HUDEP-2 (cell line): ENCODE measurements at regions not wholly inside any gene's neighbourhood (a gene's known extent, or its start where the extent isn't known, plus 50 kb on each side); places are given as distances from the start of the nearest gene placed in this dataset.
"Not testable (repeated sequence)": the region's sequence is repeated elsewhere in the genome, so short reads cannot be mapped to it uniquely, and the experiment has no call there.

Experiments used
- DNase-seq, 76 experiments: peaks; one replicate each; lab custom pipeline; 2025; ENCODE audit not compliant: unreplicated experiment in 76 of 76; lab: John Stamatoyannopoulos, UW

DNA sequence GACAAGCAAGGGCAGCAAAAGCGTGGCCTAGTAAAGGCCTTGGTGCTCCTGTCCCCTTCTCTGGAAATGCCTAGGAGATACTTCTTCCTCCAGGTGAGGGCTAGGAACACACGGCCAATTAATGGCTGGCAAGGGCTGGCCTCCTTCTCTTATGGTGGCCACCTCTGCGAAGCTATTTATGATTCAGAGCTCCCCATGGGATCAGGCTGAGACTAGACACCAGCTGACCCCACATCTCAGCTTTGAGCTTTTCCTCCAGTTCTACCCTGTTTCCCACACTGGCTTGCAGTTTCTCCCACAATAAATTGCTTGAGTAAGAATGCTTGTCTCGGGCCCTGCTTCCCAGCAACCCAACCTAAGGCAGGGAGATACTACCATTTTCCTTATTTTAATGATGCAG is 53.7 kb downstream of the CAMK2N1 start:
- no peak for DNase-seq

DNA sequence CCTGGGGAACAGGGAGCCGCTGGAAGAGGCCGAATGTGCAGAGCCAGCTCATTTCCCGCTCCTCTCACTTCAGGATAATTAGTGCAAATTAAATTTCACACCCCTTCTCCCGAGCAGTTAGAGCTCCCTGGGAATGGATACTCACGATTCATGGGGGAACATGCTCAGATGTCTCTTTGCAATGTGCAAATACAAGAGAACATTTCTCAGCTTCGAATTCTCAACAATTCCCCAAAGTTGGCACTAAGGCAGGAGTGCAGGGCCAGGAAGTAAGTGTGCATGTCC is 54.9 kb downstream of the CAMK2N1 start:
- DNase-seq, result no peak

DNA sequence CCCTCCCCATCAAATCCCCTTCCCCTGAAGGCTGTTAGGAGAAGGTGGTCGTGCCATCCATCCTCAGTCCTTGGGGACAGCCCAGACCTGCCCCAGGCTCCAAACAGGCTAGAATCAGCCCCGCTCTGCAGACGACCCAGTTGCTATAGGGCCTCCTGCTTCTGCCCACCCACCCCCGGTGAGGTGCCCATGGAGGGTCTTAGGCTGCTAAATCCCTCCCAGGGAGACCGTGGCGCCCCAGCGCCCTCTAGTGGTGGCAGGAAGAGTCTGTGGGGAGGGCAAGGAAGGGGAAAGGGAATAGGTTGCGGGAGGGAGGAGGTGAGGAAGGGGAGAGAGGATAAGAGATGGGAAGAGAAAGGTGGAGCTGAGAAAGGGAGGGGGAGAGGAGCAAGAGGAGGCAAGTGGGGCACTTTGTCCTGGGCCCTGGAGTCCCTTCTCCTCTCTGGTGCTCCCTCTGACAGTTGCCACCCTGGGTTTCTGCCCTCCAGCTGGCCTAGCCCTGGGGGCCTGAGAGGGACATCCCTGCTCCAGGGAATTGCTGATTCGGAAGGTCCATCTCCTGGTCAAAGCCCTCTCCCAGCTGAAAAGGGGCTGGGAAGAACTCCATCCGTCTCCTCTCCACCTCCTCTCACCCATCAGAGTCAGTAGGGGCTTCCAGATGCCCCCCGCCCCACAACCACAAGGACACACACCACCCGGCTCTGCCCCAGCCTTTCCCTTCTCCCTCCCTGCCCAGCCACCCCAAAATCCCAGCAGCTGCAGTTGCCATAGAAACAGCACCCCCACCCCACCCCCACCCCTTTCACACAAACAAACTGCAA is 55.4 kb downstream of the CAMK2N1 start:
- peak in 18 of 76 experiments; percentile 1 to 25 (median 6) for DNase-seq

DNA sequence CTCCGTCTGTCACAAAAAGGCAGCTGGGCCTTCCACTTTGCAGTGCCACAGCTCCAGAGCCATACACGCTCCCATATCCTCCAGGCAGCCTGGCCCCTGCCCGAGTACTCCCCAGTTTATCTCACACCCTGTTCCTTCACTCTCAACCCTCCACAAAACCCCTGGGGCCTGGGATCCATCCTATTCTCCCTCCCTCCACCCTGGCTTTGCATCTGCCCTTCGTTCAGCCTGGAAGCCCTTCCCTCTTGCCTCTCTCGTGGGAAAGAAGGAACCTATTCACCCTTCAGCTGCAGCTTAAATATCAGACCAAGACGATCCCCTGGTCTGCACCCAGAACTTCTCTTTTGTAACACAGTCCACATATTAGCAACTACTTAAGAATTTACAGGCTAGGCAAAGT is 56.7 kb downstream of the CAMK2N1 start:
- DNase-seq, result no peak

DNA sequence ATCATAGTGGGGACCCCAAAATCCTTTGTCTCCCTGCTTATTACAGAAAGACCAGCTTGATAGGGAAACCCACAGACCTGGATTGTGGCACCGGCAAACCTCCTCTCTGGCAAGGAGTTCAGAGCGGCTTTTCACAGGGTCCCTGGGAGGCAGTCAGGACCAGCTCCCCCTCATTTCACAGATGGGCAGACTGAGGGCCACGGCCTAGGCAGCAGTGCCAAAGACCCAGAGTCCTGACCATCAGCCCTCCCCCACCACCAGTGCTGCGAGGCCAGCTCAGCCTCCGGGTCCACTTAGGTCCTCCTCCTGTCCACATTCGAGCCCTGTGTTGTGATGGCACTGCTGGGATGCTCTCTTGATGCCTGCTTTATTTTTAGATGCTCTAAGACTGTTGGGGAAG is 57.2 kb downstream of the CAMK2N1 start:
- no peak for DNase-seq

DNA sequence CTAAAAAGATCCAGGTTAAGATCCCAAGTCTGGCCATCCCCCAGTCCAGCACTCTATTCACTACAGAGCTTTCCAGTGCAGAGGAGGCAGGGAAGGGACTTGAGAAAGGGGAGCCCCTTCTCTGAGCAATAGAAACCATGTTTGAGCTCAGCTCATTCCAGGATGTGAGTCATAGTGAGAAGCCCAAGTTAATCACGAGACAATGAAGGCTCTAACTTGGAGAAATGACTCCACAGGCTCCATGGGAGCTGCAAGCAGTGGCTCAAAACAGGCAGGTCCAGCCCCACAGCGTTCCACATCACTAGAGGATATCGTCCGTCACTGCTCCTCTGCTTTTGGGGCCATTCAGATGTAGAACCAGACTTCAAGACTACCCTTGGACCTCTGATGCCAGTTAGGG is 59.1 kb downstream of the CAMK2N1 start:
- no peak for DNase-seq

DNA sequence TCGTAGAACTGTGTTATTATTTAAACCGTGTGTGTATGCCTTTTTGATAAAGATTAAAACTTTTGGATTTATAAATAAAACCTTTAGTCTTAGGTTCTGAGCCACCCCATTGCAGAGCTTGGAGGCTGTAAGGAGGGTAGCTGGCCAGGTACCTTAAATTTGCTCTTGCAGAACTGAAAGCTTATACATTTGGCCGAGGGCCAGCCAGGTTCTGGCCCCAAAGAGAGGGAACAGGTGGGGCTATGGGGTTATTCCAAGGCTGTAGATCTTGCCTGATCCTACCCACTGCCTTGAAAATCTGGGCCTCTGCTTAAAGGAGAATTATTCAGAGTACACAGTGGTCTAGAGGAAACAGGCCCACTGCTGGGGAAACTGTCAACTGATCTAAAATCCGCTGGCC is 59.6 kb downstream of the CAMK2N1 start:
- no peak for DNase-seq

DNA sequence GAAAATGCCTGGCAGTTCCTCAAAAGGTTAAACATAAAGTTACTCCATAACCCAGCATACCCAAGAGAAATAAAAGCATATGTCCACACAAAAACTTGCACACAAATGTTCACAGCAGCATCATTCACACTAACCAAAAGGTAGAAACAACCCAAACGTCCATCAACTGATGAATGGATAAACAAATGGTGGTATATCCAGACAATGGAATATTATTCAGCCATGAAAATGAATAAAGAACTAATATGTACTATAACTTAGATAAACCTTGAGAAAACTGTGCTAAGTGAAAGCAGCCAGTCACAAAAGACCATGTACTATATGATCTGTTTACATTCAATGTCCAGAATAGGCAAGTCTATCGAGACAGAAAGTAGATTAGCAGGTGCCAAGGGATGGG is 60.4 kb downstream of the CAMK2N1 start:
- DNase-seq, result no peak

DNA sequence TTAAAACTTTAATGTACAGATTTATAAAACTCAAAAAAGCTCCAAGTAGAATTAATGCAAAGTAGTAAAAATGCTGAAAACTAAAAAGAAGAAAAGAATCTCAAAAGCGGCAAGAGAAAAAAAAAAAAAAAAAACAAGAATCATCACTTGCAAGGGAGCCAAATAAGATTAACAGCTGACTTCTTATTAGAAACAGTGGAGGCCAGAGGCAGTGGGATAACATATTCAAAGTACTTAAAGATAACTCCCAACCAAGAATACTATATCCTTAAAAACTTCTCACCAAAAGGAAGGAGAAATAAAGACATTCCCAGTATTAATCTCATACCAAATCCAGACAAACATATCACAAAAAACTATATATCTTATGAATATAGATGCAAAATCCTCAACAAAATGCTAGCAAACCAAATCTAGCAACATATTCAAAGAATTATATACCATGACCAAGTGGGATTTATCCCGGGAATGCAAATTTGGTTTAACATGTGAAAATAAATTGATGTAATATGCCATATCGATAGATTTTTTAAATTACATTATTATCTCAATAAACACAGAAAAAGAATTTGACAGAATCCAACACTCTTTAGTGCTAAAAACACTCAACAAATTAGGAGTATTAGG is 62.7 kb downstream of the CAMK2N1 start:
- no peak for DNase-seq

DNA sequence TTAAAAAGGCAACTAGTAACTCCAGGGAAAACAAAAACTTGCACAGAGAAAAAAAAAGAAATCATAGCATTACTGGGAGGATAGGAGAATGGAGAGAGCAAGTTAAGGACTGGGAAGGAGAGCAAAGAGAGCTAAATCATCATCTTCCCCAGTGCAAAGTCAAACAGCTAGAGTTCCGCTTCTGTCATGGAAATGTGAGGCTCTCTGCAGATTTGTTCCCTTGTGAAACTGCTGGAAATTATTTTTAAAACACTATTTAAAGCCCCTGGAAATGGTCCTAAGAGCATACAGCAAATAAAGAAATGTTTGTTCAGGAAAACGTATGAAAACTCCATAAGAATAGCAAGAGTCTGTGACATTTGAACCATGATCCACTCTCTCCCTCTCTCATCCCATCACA is 64.6 kb downstream of the CAMK2N1 start:
- DNase-seq, result no peak

DNA sequence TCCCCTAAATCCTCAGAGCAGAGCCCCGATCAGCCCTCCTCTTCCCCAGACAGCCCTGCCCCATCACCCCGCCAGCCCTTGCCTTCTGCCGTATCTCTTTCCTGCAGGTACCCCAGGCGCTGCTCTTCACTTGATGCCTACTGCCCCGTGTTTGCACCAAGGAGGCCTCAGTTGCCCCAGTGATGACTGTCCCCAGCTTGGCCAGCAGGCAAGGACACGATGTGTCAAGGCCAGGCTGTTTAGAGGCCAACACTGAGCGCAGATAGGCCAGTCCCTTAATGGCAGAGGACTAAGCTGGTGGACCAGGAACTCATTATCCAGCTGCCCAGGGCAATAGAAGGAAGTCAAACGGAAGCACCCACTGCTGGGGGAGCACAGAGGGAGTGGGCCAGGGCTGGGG is 68.4 kb downstream of the CAMK2N1 start:
- DNase-seq, result no peak

DNA sequence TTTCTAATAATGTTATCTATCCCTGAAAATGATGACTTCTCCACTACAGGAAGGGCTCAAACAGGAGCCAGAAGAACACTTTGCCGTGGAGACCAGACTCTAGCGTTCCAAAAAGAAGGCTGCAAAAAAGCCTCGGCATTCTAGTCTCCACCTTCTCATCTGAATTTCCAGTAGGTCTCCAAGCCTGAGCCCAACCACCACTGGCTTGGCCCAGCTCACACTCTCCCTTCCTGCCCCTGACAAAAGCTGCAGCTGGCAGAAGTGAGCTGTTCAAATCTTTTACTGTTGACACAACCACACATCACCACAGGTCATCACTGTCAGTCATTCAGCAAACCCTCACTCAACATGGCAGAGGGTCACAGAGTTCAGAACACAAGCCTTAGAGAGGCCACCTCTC is 69.3 kb downstream of the CAMK2N1 start:
- no peak for DNase-seq

DNA sequence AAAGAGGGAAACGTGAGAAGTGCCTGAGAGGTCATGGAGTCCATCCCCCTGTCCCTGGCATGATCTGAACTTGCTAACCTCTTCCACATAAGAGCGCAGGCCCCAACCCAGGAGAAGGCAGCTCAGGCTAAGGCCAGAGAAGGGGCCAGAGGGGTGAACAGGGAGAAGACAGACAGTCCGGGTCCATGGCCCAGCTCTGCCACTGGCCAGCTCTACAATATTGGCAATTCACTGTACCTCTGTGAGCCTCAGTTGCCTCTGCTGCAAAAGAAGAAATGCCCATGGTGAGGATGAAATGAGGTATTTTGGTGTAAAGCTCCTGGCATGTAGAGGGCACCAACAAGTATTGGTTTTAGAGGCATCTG is 72.3 kb downstream of the CAMK2N1 start:
- no peak for DNase-seq

DNA sequence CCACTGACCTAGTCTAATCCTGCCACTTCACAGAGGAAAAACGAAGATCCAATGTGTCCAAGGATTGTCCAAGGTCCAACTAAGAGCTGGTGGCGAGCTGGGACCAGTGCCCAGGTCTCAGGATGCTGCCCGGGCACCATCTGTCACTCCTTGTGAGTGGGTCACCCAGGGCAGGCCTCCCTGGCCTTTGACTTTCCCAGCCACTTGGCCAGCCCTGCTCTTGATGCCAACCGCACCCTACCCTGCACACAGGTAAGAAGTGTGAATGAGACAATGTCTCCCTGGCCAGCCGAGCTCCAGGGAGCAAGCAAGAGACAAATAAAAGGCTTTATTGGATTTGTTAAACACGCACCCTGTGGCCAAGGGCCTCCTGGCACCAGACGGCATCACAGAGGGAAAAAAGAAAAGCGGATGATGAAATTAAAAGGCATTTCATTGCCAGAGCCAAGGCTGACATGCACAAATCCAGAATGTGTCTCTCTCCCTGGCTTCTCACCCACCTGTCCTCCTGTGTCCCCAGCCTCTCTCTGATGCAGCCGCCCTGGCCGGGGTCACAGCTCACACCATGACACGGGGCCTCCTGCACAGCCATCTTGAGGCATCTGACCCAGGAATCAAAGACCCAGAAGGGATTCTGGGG is 72.8 kb downstream of the CAMK2N1 start:
- no peak for DNase-seq

DNA sequence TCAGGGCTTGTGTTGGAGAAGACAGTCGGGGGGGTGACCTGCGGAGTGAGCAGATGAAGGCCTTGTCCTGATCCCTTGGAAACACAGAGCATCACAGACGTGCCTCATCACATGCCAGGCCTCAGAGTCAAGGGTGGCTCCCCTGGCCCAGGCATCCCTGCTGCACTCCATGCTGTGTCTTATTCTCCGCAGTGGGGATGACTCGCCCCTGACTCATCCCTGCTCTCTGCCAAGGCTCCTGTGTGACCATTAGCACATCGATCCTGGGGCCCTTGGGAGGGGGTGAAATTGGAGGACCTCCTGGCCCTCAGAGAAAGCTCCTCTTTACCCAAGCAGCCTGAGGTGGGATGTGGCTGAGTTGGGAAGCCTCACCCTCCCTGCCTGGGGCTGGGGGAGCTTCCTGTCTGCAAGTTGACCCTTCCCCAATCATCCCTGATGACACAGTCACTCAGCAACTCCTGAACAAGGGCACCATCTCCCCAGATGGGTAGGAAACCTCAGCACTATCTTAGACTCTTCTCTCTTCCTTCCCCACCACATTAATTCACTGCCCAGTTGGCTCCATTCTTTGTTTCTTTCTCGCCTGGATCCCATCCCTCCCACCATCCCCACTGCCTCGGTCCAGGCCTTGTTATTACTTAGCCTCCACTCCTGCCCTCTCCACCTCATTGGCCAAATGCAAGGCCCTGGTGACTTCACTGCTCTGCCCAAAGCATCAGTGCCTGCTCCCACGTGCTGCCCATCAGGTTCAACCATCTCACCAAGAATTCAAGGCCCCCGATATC is 74.6 kb downstream of the CAMK2N1 start:
- no peak for DNase-seq

DNA sequence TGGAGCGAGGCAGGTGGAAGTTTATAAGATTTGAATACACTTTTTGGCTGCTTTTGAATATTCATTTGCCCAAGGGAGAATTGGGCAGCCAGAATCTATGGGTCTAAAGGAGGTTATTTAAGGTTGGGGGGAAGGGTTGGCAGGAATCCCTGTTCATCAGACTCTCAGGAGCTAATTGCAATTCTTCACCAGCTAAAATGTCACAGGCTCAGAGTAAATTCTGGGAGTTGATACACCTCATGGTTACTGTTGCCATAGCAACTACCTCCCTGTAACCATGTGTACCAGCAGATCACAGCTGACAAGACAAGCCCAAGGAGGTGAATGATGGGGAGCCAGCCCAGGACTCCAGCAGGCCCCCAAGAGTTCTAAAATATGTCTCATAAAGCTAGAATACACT is 75.5 kb downstream of the CAMK2N1 start:
- DNase-seq, result no peak

DNA sequence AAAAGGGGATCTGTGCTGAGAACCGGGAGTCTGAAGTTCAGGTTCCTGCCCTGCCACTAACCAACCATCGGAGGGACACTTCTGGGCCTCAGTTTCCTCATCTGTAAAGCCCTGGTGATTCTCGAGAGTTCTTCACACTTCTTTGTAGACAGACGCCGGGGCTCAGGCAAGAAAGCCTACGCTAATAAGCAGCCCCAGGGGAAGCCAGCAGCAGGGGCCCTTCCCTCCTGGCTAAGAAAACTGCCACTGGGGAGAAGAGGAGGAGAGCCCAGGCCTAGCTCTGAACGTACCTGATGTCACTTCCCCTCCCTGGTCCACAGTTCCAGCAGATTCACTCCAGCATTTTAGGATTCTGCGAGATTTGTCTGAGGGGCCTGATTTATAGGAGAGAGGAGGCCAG is 76.0 kb downstream of the CAMK2N1 start:
- no peak for DNase-seq

DNA sequence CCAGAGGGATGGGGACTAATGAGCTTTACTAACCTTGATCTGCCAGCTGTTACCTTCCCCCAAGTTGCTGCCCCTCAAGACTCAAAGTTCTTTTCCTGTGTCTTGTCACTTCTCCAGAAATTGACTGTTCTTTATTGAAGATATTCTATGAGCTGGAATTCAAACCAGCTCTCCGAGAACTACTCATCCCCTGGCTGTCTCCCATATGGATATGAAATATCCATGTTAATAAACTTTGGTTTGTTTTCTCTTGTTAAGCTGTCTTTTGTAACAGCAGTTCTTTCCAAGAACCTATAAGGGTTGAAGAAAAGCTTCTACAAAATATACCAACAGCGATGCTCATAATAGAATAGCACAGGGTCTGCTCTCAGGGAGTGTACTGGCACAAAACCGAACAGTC is 77.0 kb downstream of the CAMK2N1 start:
- no peak for DNase-seq

DNA sequence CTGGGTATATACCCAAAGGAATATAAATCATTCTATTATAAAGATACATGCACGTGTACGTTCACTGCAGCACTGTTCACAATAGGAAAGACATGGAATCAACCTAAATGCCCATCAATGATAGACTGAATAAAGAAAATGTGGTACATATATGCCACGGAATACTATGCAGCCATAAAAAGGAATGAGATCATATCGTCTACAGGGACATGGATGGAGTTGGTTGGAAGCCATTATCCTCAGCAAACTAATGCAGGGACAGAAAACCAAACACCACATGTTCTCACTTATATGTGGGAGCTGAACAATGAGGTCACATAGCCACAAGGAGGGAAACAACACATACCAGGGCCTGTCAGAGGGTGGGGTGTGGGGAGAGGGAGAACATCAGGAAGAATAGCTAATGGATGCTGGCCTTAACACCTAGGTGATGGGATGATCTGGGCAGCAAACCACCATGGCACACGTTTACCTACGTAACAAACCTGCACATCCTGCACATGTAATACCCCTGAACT is 77.8 kb downstream of the CAMK2N1 start:
- DNase-seq, result not testable (repeated sequence)

DNA sequence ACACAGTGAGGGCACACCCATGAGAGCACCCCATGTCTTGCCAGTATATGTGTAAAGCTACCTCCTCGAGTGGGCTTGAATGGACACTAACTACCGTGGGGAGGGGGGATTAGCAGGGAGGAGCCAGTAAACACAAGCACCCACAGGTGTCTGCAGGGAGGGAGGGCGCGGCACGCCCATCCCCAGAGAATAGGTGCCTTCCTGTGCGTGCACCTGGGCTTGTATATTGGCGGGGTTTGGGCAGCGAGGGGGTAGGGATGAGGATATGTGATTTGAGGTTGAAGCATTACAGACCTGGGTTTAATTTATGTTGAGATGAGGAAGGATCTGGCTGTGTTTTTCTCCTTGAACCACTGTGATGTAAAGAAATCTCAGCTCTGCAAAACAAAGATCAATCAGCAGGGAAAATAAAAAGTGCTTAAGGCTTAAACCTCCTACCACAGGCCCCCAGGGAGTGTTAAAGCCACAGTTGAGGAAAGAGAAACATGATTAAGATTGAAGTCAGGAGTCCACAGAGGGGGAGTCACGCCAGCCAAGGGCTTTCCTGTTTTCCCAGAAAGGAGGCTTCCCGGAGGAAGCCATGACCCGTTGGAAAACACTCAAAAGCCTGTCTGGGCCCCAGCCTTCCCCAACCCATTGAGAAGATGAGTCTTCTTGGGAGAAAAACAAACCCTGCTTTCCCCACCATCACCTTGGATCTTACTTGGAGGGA is 80.0 kb downstream of the CAMK2N1 start:
- no peak for DNase-seq
